ENCODE measurements at regions not wholly inside any gene's neighbourhood (a gene's known extent, or its start where the extent isn't known, plus 50 kb on each side); places are given as distances from the start of the nearest gene placed in this dataset.
"Not testable (repeated sequence)": the region's sequence is repeated elsewhere in the genome, so short reads cannot be mapped to it uniquely, and the experiment has no call there.

DNA sequence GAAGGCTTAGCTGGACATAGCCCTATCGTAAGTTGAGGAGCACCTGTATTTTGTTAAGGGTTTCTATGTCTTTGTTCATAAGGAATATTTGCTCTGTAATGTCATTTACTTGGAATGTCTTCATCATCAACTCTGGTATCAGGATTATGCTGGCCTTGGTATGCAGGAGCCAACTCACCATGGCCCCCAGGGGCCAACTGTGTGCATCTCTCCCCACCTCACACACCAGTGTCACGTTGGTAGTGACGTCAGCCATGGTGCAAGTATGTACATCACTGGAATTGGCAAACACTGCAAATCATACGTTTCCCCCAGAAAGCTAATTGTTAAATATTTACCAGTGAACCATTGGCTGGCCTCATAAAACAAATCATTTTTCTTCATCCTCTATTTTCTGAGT, 70.8 kb downstream of the YTHDF1 start:
- H3K36me3 Mint-ChIP-seq (ENCODE audit: low read depth) = no peaks in the 10 kb centered on the region
- no peak for DNase-seq
- peaks cover 28% of the 10 kb centered on the region for H3K27me3 Mint-ChIP-seq
- no peak overlapping the region for H3K4me3 Mint-ChIP-seq
- H3K27ac Mint-ChIP-seq = no peak overlapping the region
- no peaks in the 10 kb centered on the region for H3K4me1 Mint-ChIP-seq
- H3K9me3 Mint-ChIP-seq = peaks cover 8% of the 10 kb centered on the region
- ChIA-PET CTCF (no interaction called here), POLR2A (no interaction called here)

GRCh38 chr20:63142933-63143332, 73.0 kb downstream of the YTHDF1 start:
- CTCF ChIA-PET = interaction anchor here (0.6 kb wide), 1 partner anchor 539 kb away, joined by 3 read pairs; no protein-coding TSS in a partner anchor
- no peak for DNase-seq
- no peak overlapping the region for H3K27ac Mint-ChIP-seq

DNA sequence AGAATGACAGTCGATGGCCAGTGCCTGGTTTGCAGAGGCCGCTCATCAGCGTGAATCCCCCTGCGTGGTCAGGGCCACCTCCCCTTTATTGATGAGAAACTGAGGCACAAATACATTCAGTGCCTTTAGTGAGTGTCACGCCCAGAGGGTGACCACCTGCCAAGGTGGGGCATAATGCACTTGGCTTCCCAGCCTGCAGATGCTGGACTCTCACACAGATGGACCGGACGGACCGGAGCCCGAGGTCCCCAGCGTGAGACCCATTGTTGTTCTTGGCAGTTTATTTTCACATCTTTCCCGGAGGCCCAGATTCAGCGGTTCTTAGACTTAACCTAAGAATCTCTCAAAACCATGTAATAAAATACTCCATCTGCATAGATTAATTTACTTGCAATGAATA, 74.4 kb downstream of the YTHDF1 start:
- H3K4me1 Mint-ChIP-seq = no peaks in the 10 kb centered on the region
- H3K36me3 Mint-ChIP-seq (ENCODE audit: low read depth) = no peaks in the 10 kb centered on the region
- POLR2A ChIA-PET = no interaction called here
- CTCF ChIA-PET = no interaction called here
- peaks cover 15% of the 10 kb centered on the region for H3K27me3 Mint-ChIP-seq
- no peak for DNase-seq
- H3K9me3 Mint-ChIP-seq = no peaks in the 10 kb centered on the region
- H3K27ac Mint-ChIP-seq = no peak overlapping the region
- H3K4me3 Mint-ChIP-seq = no peak overlapping the region

More at GRCh38 chr20:63142933-63143332, 73.0 kb downstream of the YTHDF1 start:
- POLR2A ChIA-PET = no interaction called here
- Mint-ChIP-seq H3K36me3 (ENCODE audit: low read depth) (no peaks in the 10 kb centered on the region), H3K27me3 (peaks cover 21% of the 10 kb centered on the region), H3K9me3 (peaks cover 3% of the 10 kb centered on the region), H3K4me1 (no peaks in the 10 kb centered on the region), H3K4me3 (no peak overlapping the region)

GRCh38 chr20:63140514-63141433, 75.2 kb downstream of the YTHDF1 start:
- H3K36me3 Mint-ChIP-seq (ENCODE audit: low read depth) = no peaks in the 10 kb centered on the region
- ChIA-PET CTCF (no interaction called here), POLR2A (no interaction called here)
- peaks cover 14% of the 10 kb centered on the region for H3K27me3 Mint-ChIP-seq
- no peak for DNase-seq
- H3K4me3 Mint-ChIP-seq = no peak overlapping the region
- H3K4me1 Mint-ChIP-seq = no peaks in the 10 kb centered on the region
- no peaks in the 10 kb centered on the region for H3K9me3 Mint-ChIP-seq
- H3K27ac Mint-ChIP-seq = no peak overlapping the region

DNA sequence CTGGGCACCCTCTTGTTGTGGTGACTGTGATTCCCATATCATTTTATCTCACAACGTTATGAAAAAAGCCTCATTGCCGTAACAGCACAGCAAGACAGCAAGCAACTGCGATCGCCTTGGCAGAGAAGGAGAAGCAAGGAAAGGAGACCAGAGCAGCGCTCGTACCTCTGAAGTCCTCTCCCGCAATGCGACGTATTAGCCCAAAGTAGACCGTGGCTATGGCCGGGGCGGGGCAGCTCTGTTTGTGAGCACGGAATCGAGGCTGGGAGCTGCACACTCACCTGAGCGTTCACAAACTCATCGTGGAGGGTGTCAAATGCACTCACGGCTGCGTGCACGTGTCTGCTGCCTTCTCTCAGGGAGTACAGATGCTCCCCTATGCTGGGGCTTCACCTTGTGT, 76.1 kb downstream of the YTHDF1 start:
- H3K27me3 Mint-ChIP-seq = peaks cover 8% of the 10 kb centered on the region
- no peak for DNase-seq
- no peaks in the 10 kb centered on the region for H3K9me3 Mint-ChIP-seq
- ChIA-PET POLR2A (no interaction called here), CTCF (no interaction called here)
- H3K4me1 Mint-ChIP-seq = no peaks in the 10 kb centered on the region
- no peaks in the 10 kb centered on the region for H3K36me3 Mint-ChIP-seq (ENCODE audit: low read depth)
- H3K27ac Mint-ChIP-seq = no peak overlapping the region
- no peak overlapping the region for H3K4me3 Mint-ChIP-seq

GRCh38 chr20:63139356-63139755, 76.6 kb downstream of the YTHDF1 start:
- H3K4me3 Mint-ChIP-seq = no peak overlapping the region
- DNase-seq = no peak
- no peak overlapping the region for H3K27ac Mint-ChIP-seq
- peaks cover 6% of the 10 kb centered on the region for H3K27me3 Mint-ChIP-seq
- ChIA-PET CTCF (no interaction called here), POLR2A (no interaction called here)
- no peaks in the 10 kb centered on the region for H3K4me1 Mint-ChIP-seq
- no peaks in the 10 kb centered on the region for H3K36me3 Mint-ChIP-seq (ENCODE audit: low read depth)
- no peaks in the 10 kb centered on the region for H3K9me3 Mint-ChIP-seq

- no peaks in the 10 kb centered on the region for H3K4me1 Mint-ChIP-seq
- POLR2A ChIA-PET = no interaction called here
- H3K4me3 Mint-ChIP-seq = no peak overlapping the region
- DNase-seq = no peak
- CTCF ChIA-PET = no interaction called here
- H3K36me3 Mint-ChIP-seq (ENCODE audit: low read depth) = no peaks in the 10 kb centered on the region
- no peak overlapping the region for H3K27ac Mint-ChIP-seq
- no peaks in the 10 kb centered on the region for H3K9me3 Mint-ChIP-seq
- peaks cover 2% of the 10 kb centered on the region for H3K27me3 Mint-ChIP-seq
Measured at GRCh38 chr20:63138855-63139341, 77.0 kb downstream of the YTHDF1 start.

- Mint-ChIP-seq H3K27ac (no peak overlapping the region), H3K36me3 (ENCODE audit: low read depth) (no peaks in the 10 kb centered on the region), H3K9me3 (no peaks in the 10 kb centered on the region), H3K4me3 (no peak overlapping the region), H3K4me1 (no peaks in the 10 kb centered on the region), H3K27me3 (no peaks in the 10 kb centered on the region)
- no peak for DNase-seq
- ChIA-PET CTCF (no interaction called here), POLR2A (no interaction called here)
Measured at GRCh38 chr20:63137851-63138415, 78.0 kb downstream of the YTHDF1 start.

- Mint-ChIP-seq H3K27ac (no peak overlapping the region), H3K27me3 (no peaks in the 10 kb centered on the region), H3K9me3 (no peaks in the 10 kb centered on the region), H3K36me3 (ENCODE audit: low read depth) (no peaks in the 10 kb centered on the region), H3K4me1 (no peaks in the 10 kb centered on the region), H3K4me3 (no peak overlapping the region)
- CTCF ChIA-PET = no interaction called here
- no peak for DNase-seq
- POLR2A ChIA-PET = no interaction called here
Measured at GRCh38 chr20:63136296-63136695, 79.6 kb downstream of the YTHDF1 start.

DNA sequence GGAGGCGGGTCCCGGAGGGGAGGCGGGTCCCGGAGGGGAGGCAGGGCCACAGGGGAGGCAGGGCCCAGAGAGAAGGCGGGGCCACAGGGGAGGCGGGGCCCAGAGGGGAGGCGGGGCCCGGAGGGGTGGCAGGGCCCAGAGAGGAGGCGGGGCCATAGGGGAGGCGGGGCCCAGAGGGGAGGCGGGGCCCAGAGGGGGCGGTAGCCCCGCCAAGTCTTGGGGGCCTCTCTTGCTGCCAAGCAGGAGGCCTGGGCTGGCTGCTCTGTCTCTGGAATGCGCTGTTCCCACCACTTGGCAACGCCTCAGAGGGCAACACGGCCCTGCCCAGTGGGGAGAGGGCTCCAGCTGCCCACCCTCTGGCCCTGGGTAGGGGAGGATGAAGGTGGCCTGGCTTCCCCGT, 80.5 kb downstream of the YTHDF1 start:
- Mint-ChIP-seq H3K36me3 (ENCODE audit: low read depth) (no peaks in the 10 kb centered on the region), H3K4me1 (no peaks in the 10 kb centered on the region), H3K9me3 (no peaks in the 10 kb centered on the region), H3K27ac (no peak overlapping the region), H3K4me3 (no peak overlapping the region), H3K27me3 (no peaks in the 10 kb centered on the region)
- ChIA-PET POLR2A (no interaction called here), CTCF (no interaction called here)
- DNase-seq = no peak

- DNase-seq; CTCF ChIA-PET; H3K9me3 Mint-ChIP-seq; POLR2A ChIA-PET; H3K4me1 Mint-ChIP-seq; H3K4me3 Mint-ChIP-seq; H3K27me3 Mint-ChIP-seq; H3K36me3 Mint-ChIP-seq (ENCODE audit: low read depth); H3K27ac Mint-ChIP-seq: not testable (repeated sequence)
Measured at GRCh38 chr20:63134711-63135361, 81.1 kb downstream of the YTHDF1 start.

- Mint-ChIP-seq H3K27me3 (no peaks in the 10 kb centered on the region), H3K9me3 (no peaks in the 10 kb centered on the region), H3K36me3 (ENCODE audit: low read depth) (no peaks in the 10 kb centered on the region), H3K4me3 (no peak overlapping the region), H3K4me1 (no peaks in the 10 kb centered on the region), H3K27ac (no peak overlapping the region)
- ChIA-PET POLR2A (no interaction called here), CTCF (no interaction called here)
- DNase-seq = no peak
Measured at GRCh38 chr20:63134201-63134612, 81.7 kb downstream of the YTHDF1 start.

- H3K36me3 Mint-ChIP-seq (ENCODE audit: low read depth) = no peaks in the 10 kb centered on the region
- no peaks in the 10 kb centered on the region for H3K9me3 Mint-ChIP-seq
- no peaks in the 10 kb centered on the region for H3K27me3 Mint-ChIP-seq
- POLR2A ChIA-PET = no interaction called here
- CTCF ChIA-PET = no interaction called here
- H3K4me3 Mint-ChIP-seq = no peak overlapping the region
- DNase-seq = no peak
- no peaks in the 10 kb centered on the region for H3K4me1 Mint-ChIP-seq
- H3K27ac Mint-ChIP-seq = no peak overlapping the region
Measured at GRCh38 chr20:63133481-63134091, 82.3 kb downstream of the YTHDF1 start.
